PC-3 (cell line): ENCODE measurements at regions not wholly inside any gene's neighbourhood (a gene's known extent, or its start where the extent isn't known, plus 50 kb on each side); places are given as distances from the start of the nearest gene placed in this dataset.

Source experiments
- ATAC-seq: fragments of 200-7000 bp; cut with Tn5 transposase; 2 replicates; pipeline ENCODE4 v1.9.1; 2020; ENCODE audit warnings: mild to moderate bottlenecking, moderate library complexity
- BruUV-seq: library from RNA; stranded (reverse); fragments of 400-500 nt; replicated peaks from 2 replicates; lab custom pipeline; 2021; lab: Mats Ljungman, UMichigan
- CTCF ChIA-PET: fragments of 300-600 bp; sonication (Branson Sonifier 250); formaldehyde crosslinking; loops from one replicate; lab custom pipeline; 2022; ENCODE audit warnings: antibody characterized with exemption; lab: Charles Lee
- POLR2A ChIA-PET: fragments of 300-600 bp; sonication (Branson Sonifier 250); formaldehyde crosslinking; loops from one replicate; lab custom pipeline; 2022; ENCODE audit warnings: antibody characterized with exemption; ENCODE audit not compliant: unreplicated experiment; lab: Charles Lee
- DNase-seq: peaks from one replicate; pipeline ENCODE4 v3.0.0-alpha.2; 2015
- H2AFZ ChIP-seq: fragments of 300-600 bp; sonication (generic); 2 replicates; pipeline ENCODE4 v1.6.0; 2016; ENCODE audit warnings: antibody characterized with exemption, low read length
- H3F3A ChIP-seq: fragments of 300-600 bp; sonication (generic); one replicate; pipeline ENCODE4 v1.6.0; 2017; ENCODE audit warnings: antibody characterized with exemption, low read length, control low read depth, mild to moderate bottlenecking; ENCODE audit not compliant: unreplicated experiment
- H3K27ac ChIP-seq: fragments of 300-600 bp; sonication (generic); 2 replicates; pipeline ENCODE4 v1.5.1; 2016; ENCODE audit warnings: mild to moderate bottlenecking, low read length
- H3K27me3 ChIP-seq: fragments of 300-600 bp; sonication (generic); 2 replicates; pipeline ENCODE4 v1.6.1; 2016; ENCODE audit warnings: low read length, mixed read lengths
- H3K36me3 ChIP-seq: fragments of 300-600 bp; sonication (generic); 2 replicates; pipeline ENCODE4 v1.6.1; 2016; ENCODE audit warnings: low read depth, mixed run types, low read length, mixed read lengths
- H3K4me1 ChIP-seq: fragments of 300-600 bp; sonication (generic); 2 replicates; pipeline ENCODE4 v1.5.1; 2016; ENCODE audit warnings: low read length; ENCODE audit not compliant: insufficient read depth
- H3K4me2 ChIP-seq: fragments of 300-600 bp; sonication (generic); 2 replicates; pipeline ENCODE4 v1.6.0; 2016; ENCODE audit warnings: low read length
- H3K4me3 ChIP-seq: fragments of 300-600 bp; sonication (generic); 2 replicates; pipeline ENCODE4 v1.5.1; 2016; ENCODE audit warnings: mild to moderate bottlenecking, low read length, mixed read lengths
- H3K79me2 ChIP-seq: fragments of 300-600 bp; sonication (generic); 2 replicates; pipeline ENCODE4 v1.6.1; 2017; ENCODE audit warnings: low read length, mixed read lengths
- H3K9ac ChIP-seq: fragments of 300-600 bp; sonication (generic); 2 replicates; pipeline ENCODE4 v1.6.0; 2016; ENCODE audit warnings: mild to moderate bottlenecking, low read length
- H3K9me2 ChIP-seq: fragments of 300-600 bp; sonication (generic); replicated peaks from 2 replicates; pipeline ENCODE4 v1.6.1; 2016; ENCODE audit warnings: mixed run types, low read length, mixed read lengths
- H3K9me3 ChIP-seq: fragments of 300-600 bp; sonication (generic); 2 replicates; pipeline ENCODE4 v1.6.1; 2016; ENCODE audit warnings: low read length, mixed read lengths
- H4K20me1 ChIP-seq: fragments of 300-600 bp; sonication (generic); 2 replicates; pipeline ENCODE4 v1.6.1; 2016; ENCODE audit warnings: low read length, mixed read lengths
- EZH2 ChIP-seq: fragments of 300-600 bp; sonication (generic); IDR thresholded peaks from one replicate; pipeline ENCODE4 v1.6.1; 2017; ENCODE audit warnings: antibody characterized with exemption, mild to moderate bottlenecking, low read length; ENCODE audit not compliant: unreplicated experiment
- EZH2phosphoT487 ChIP-seq: fragments of 300-600 bp; sonication (generic); IDR thresholded peaks from 2 replicates; pipeline ENCODE4 v1.6.1; 2018; ENCODE audit warnings: mild to moderate bottlenecking, antibody characterized with exemption, low read length, borderline replicate concordance
- intact Hi-C: fragments of 100-400 bp; cut with micrococcal nuclease; formaldehyde crosslinking; loops from 2 replicates; pipeline ENCODE4 v1.9.0; 2023
- TF ChIP-seq, protein P1 (sequence below): fragments of 300-600 bp; sonication (generic); conservative IDR thresholded peaks from 2 replicates; pipeline ENCODE4 v1.5.1; 2017; ENCODE audit warnings: antibody characterized with exemption, low read depth, mild to moderate bottlenecking, low read length

- Histone ChIP-seq H3K36me3 (no peaks in the 10 kb centered on the region), H4K20me1 (no peaks in the 10 kb centered on the region), H3K4me3 (no peak overlapping the region), H3K27me3 (no peaks in the 10 kb centered on the region), H3F3A (no peaks in the 10 kb centered on the region), H3K9me3 (no peaks in the 10 kb centered on the region), H3K4me2 (no peak overlapping the region), H3K4me1 (no peaks in the 10 kb centered on the region), H3K79me2 (no peaks in the 10 kb centered on the region), H3K9me2 (no peaks in the 10 kb centered on the region), H3K9ac (no peak overlapping the region), H2AFZ (no peak overlapping the region), H3K27ac (no peak overlapping the region)
- no peak for TF ChIP-seq EZH2
- TF ChIP-seq, protein P1, sequence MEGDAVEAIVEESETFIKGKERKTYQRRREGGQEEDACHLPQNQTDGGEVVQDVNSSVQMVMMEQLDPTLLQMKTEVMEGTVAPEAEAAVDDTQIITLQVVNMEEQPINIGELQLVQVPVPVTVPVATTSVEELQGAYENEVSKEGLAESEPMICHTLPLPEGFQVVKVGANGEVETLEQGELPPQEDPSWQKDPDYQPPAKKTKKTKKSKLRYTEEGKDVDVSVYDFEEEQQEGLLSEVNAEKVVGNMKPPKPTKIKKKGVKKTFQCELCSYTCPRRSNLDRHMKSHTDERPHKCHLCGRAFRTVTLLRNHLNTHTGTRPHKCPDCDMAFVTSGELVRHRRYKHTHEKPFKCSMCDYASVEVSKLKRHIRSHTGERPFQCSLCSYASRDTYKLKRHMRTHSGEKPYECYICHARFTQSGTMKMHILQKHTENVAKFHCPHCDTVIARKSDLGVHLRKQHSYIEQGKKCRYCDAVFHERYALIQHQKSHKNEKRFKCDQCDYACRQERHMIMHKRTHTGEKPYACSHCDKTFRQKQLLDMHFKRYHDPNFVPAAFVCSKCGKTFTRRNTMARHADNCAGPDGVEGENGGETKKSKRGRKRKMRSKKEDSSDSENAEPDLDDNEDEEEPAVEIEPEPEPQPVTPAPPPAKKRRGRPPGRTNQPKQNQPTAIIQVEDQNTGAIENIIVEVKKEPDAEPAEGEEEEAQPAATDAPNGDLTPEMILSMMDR: no peak
- no peak for TF ChIP-seq EZH2phosphoT487
- POLR2A ChIA-PET: no interaction called here
- no TSS peak for BruUV-seq
- intact Hi-C loops: no loop called here
- DNase-seq: peak; percentile 13
- no peak for ATAC-seq
- CTCF ChIA-PET: no interaction called here
Measured at GRCh38 chr3:144259267-144259666, 287.6 kb downstream of the DIPK2A start.

- Histone ChIP-seq H3K27ac (no peak overlapping the region), H3K4me2 (no peak overlapping the region), H4K20me1 (no peaks in the 10 kb centered on the region), H3K4me3 (no peak overlapping the region), H3K79me2 (no peaks in the 10 kb centered on the region), H2AFZ (no peak overlapping the region), H3K36me3 (no peaks in the 10 kb centered on the region), H3K9me3 (no peaks in the 10 kb centered on the region), H3K4me1 (no peaks in the 10 kb centered on the region), H3K9ac (no peak overlapping the region), H3K9me2 (no peaks in the 10 kb centered on the region), H3F3A (no peaks in the 10 kb centered on the region), H3K27me3 (no peaks in the 10 kb centered on the region)
- ChIA-PET POLR2A (no interaction called here), CTCF (no interaction called here)
- ATAC-seq (no peak), DNase-seq (no peak)
- no TSS peak for BruUV-seq
- TF ChIP-seq, protein P1: no peak
- no peak for TF ChIP-seq EZH2
- no peak for TF ChIP-seq EZH2phosphoT487
- intact Hi-C loops: no loop called here
Measured at GRCh38 chr3:144263706-144264105, 292.1 kb downstream of the DIPK2A start.

DNA sequence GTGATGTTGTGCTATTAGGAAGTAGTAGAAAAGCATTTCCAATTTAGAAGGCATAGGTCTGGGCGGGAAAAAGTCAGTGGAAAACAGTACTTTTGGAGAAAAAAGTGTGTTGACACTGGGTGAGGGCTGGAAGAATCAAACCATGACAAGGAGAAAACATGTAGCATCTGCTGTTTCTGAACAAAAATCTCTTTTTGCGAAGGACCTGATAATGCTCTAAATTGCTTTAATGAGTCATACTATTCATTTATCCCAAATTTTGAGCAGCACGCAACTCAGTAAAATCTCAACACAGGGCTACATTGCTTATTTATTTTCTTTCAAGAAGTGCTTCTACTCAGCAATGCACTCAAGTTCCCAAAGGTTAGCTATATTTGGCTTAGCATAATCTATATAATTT, 292.7 kb downstream of the DIPK2A start:
- Histone ChIP-seq H3K4me2 (no peak overlapping the region), H3F3A (no peaks in the 10 kb centered on the region), H2AFZ (no peak overlapping the region), H3K9me3 (no peaks in the 10 kb centered on the region), H3K4me1 (no peaks in the 10 kb centered on the region), H3K4me3 (no peak overlapping the region), H3K9ac (no peak overlapping the region), H3K79me2 (no peaks in the 10 kb centered on the region), H3K27me3 (no peaks in the 10 kb centered on the region), H4K20me1 (no peaks in the 10 kb centered on the region), H3K36me3 (no peaks in the 10 kb centered on the region), H3K9me2 (no peaks in the 10 kb centered on the region), H3K27ac (no peak overlapping the region)
- CTCF ChIA-PET: interaction anchor here (0.7 kb wide), 1 partner anchor 520 kb away, joined by 3 read pairs; no protein-coding TSS in a partner anchor
- no peak for ATAC-seq
- no TSS peak for BruUV-seq
- DNase-seq: no peak
- intact Hi-C loops: no loop called here
- TF ChIP-seq, protein P1: no peak
- TF ChIP-seq EZH2 (no peak), EZH2phosphoT487 (no peak)
- POLR2A ChIA-PET: no interaction called here
